Fibroblast of skin of right quadriceps (primary cell): ENCODE measurements at regions not wholly inside any gene's neighbourhood (a gene's known extent, or its start where the extent isn't known, plus 50 kb on each side); places are given as distances from the start of the nearest gene placed in this dataset.
"Not testable (repeated sequence)": the region's sequence is repeated elsewhere in the genome, so short reads cannot be mapped to it uniquely, and the experiment has no call there.

ENCODE experiments used
- DNase-seq: peaks from one replicate; pipeline ENCODE4 v3.0.0-alpha.2; 2013

GRCh38 chrX:152079768-152080167 lies 58.6 kb downstream of the MAGEA10 start:
- no peak for DNase-seq

- no peak for DNase-seq
These were observed 64.2 kb downstream of the MAGEA10 start for GRCh38 chrX:152074163-152074562.

GRCh38 chrX:152072236-152072635 lies 66.1 kb downstream of the MAGEA10 start:
- DNase-seq = peak; percentile 10

GRCh38 chrX:152070144-152070543 lies 68.2 kb downstream of the MAGEA10 start:
- DNase-seq = no peak

- DNase-seq = no peak
These were observed 76.8 kb downstream of the MAGEA10 start for GRCh38 chrX:152061557-152061956.

- no peak for DNase-seq
These were observed 77.3 kb downstream of the MAGEA10 start for GRCh38 chrX:152061083-152061482.

- DNase-seq = not testable (repeated sequence)
These were observed 76.1 kb upstream of the GABRE start for GRCh38 chrX:152050623-152051022.

- DNase-seq = no peak
These were observed 69.9 kb upstream of the GABRE start for GRCh38 chrX:152044383-152044782.

- DNase-seq = no peak
These were observed 64.3 kb upstream of the GABRE start for GRCh38 chrX:152038804-152039203.

- no peak for DNase-seq
These were observed 62.7 kb upstream of the GABRE start for GRCh38 chrX:152037183-152037582.

GRCh38 chrX:152031346-152031745 lies 56.9 kb upstream of the GABRE start:
- not testable (repeated sequence) for DNase-seq

GRCh38 chrX:152028579-152028978 lies 54.1 kb upstream of the GABRE start:
- no peak for DNase-seq

GRCh38 chrX:152025656-152026440 lies 51.4 kb upstream of the GABRE start:
- no peak for DNase-seq

- DNase-seq = no peak
These were observed 50.2 kb upstream of the GABRE start for GRCh38 chrX:152024710-152025109.
